ENCODE measurements at regions not wholly inside any gene's neighbourhood (a gene's known extent, or its start where the extent isn't known, plus 50 kb on each side); places are given as distances from the start of the nearest gene placed in this dataset.
"Not testable (repeated sequence)": the region's sequence is repeated elsewhere in the genome, so short reads cannot be mapped to it uniquely, and the experiment has no call there.

DNA sequence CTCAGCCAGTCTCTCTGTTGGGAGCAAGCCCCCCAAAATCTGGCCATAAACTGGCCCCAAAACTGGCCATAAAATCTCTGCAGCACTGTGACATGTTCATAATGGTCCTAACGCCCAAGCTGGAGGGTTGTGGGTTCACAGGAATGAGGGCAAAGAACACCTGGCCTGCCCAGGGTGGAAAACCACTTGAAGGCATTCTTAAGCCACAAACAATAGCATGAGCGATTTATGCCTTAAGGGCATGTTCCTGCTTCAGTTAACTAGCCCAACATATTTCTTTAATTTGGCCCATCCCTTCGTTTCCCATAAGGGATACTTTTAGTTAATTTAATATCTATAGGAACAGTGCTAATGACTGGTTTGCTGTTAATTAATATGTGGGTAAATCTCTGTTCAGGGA lies 205.8 kb downstream of the ALG10 start:
- DNase-seq, result not testable (repeated sequence)

DNA sequence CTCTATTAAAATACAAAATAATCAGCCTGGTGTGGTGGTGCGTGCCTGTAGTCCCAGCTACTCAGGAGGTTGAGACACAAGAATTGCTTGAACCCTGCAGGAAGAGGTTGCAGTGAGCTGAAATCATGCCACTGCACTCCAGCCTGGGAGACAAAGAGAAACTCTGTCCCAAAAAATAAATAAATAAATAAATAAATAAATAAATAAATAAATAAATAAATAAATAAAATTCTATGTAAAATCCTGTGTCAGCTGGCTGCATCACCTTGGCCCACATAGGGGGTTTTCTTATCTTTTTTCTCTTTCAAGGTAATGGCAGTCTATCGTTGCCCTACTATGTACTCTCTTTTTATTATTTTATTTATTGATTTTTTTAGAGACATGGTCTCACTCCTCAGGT lies 206.7 kb downstream of the ALG10 start:
- not testable (repeated sequence) for DNase-seq

DNA sequence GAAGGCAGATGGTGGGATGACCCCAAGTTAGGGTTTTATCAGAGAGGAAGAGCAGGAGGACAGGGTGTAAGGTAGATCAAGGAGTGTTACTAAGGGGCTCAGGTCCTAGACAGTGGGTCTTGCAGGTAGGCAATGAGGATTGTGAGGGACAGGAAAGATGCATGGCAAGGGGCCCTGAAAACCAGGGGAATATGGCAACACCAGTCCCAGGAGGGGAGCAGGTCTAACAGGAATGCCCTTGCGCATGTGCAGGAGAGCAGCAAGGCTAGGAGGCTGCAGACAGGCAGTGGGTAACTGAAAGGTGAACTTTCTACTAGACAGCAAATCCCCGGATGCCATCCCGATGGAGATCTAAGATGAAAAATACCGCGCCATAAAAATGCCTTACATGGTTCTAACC lies 211.3 kb downstream of the ALG10 start:
- no peak for DNase-seq

DNA sequence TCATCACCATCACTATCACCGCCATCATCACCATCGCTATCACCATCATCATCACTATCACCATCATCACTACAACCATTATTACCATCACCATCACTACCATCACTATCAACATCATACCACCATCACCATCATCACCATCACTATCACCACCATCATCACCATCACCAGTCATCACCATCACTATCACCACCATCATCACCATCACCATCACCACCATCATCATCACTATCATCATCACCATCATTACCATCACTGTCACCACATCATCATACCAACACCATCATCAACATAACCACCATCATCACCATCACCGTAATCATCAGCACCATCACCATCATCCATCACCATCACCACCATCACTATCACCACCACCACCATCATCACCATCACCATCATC lies 213.8 kb downstream of the ALG10 start:
- no peak for DNase-seq

DNA sequence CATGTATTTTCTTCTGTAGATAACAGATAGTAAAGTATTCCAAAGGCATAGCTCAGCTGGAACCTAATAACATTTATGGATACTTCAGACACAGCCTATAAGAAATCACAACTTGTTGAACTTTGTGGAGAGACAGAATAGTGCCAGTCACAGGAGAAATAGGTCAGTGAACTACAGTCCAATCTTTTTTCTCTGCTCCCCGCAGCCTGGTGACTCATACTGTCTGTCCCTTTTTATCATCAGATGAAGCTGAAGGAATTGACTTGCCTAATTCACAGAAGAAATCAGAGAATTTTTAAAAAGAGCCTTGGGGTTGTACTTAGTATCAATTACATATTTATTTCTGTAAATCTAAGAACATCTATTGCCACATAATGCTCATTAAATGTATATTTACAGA lies 222.3 kb downstream of the ALG10 start:
- no peak for DNase-seq

DNA sequence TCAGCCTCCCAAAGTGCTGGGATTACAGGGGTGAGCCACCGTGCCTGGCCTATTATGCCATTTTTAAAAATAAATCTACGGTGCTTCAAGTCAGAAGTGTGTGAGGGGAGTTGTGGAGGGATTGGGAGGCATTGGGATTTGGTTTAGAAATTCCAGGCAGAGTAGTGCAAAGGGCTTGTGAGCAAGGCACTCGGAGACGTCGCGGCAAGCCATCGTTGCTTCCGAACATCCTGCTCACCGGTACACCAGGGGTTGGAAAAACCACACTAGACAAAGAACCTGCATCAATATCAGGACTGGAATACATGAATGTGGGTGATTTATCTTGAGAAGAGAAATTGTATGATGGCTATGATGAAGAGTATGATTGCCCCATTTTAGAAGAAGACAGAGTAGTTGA lies 227.0 kb downstream of the ALG10 start:
- no peak for DNase-seq

DNA sequence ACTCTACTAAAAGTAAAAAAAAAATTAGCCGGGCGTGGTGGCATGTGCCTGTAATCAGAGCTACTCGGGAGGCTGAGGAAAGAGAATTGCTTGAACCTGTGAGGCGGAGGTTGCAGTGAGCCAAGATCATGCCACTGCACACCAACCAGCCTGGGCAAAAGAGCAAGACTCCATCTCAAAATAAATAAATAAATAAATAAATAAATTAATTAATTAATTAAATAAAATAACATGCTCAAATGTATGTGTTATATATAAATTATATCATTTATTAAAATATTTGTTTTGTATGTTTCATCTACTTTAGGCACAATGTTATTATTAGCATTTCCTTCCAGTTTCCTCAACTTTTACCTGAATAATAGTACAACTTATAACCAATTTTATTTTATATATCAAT lies 229.6 kb downstream of the ALG10 start:
- not testable (repeated sequence) for DNase-seq

DNA sequence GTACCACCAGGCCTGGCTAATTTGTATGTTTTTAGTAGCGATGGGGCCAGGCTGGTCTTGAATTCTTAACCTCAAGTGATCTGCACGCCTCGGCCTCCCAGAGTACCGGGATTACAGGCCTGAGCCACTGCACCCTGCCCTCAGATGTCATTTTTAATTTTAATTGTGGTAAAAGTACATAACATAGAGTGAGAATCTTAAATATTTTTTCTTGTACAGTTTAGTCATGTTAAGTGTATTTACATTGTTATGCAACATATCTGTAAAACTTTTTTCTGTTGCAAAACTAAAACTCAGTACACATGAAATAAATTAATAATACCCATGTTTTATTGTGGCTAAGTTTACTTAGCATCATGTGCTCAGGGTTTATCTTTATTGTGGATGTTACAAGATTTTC lies 231.4 kb downstream of the ALG10 start:
- no peak for DNase-seq

DNA sequence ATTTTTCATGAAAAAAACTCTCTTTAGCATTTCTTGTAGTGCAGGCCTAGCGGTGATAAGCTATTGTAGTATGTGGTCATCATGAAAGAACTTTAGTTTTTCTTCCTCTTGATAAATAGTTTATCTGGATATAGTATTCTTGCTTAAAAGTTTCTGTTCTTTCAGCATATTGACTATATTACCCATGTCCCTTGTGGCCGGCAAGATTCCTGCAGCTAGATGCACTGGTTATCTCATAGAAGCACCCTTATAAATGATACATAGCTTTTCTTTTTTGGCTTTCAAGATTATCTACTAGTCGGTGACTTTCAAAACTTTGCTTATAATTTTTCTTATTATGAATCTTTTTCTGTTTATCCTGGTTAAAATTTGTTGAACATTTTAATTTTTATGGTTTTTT lies 234.8 kb downstream of the ALG10 start:
- DNase-seq, result no peak

DNA sequence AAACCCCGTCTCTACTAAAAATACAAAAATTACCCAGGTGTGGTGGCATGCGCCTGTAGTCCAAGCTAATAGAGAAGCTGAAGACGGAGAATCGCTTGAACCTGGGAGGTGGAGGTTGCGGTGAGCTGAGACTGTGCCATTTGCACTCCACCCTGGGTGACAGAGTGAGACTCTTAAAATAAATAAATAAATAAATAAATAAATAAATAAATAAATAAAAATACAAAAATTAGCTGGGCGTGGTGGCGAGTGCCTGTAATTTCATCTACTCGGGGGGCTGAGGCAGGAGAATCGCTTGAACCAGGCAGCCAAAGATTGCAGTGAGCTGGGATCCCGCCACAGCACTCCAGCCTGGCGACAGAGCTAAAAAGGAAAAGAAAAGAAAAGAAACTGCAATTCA lies 239.8 kb downstream of the ALG10 start:
- not testable (repeated sequence) for DNase-seq

DNA sequence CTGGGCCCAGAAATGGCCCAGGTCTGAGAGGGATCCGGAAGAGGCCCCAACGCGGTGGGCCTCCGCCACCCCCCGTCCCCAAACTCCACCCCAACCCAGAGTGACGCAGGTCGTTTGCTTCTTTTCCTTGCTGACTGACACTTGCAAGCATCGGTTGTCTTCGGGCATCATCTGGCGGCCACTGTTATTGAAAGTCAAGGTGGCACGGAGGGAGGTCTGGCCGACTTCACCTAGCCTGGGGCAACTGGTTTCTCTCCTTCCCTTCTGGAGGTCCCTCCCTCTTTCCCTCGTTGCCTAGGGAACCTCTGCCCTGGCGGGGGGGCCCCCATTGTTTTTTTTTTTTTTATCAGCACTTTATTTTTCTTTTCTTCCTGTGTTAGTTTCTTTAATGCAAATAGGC lies 241.8 kb downstream of the ALG10 start:
- no peak for DNase-seq

DNA sequence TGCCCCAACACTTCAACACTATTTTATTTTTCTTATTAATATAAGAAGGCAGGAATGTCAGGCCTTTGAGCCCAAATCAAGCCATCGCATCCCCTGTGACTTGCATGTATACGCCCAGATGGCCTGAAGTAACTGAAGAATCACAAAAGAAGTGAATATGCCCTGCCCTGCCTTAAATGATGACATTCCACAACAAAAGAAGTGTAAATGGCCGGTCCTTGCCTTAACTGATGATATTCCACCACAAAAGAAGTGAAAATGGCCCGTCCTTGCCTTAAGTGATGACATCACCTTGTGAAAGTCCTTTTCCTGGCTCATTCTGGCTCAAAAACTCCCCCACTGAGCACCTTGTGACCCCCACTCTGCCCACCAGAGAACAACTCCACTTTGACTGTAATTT lies 251.4 kb downstream of the ALG10 start:
- DNase-seq, result not testable (repeated sequence)

DNA sequence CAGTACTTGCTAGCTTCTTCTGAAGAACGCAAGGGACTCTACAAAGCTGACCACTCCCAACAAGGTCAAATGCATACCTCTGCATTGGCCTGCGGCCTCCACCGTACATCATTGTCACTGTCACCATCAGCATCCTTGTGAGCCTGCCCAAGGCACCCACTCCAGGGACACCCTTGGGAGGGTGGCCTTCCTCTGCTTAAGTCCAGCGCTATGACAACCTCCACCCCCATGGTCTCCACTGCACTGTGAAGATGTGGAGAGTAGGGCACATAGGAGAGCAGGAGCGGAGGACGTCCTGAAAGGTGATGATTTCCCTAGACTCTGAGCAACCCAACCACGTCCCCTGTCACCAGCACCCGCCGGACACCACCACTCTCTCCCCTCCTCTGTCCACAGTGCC lies 252.8 kb downstream of the ALG10 start:
- DNase-seq, result no peak

DNA sequence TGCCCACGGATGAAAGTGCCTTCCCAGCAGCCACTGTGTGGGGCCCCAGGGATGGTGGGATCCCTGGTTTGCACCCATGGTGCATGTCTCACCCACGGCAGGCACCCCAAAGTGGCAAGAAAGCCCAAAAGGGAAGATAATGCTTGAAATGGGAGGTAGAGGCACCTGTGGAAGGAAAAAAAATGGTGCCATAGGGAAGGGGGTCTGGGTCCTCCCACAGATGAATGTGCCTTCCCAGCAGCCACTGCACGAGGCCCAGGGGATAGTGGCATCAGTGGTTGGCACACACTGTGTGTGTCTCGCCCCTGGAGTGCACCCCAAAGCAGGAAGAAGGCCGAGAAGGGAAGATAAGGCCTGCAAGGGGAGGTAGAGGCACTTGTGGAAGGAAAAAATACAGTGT lies 264.2 kb downstream of the ALG10 start:
- no peak for DNase-seq

DNA sequence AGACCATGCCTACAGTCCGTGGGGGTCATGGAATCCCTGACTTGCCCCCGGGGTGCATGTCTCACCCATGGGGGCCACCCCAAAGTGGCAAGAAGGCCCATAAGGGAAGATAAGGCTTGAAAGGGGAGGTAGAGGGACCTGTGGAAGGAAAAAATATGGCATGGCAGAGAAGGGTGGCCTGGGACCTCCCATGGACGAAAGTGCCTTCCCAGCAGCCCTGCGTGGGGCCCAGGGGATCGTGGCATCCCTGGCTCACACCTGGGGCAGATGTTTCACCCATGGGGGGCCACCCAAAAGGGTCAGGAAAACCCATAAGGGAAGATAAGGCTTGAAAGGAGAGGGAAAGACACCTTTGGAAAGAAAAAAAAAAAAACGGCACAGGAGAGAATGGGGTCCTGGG lies 264.6 kb downstream of the ALG10 start:
- no peak for DNase-seq

DNA sequence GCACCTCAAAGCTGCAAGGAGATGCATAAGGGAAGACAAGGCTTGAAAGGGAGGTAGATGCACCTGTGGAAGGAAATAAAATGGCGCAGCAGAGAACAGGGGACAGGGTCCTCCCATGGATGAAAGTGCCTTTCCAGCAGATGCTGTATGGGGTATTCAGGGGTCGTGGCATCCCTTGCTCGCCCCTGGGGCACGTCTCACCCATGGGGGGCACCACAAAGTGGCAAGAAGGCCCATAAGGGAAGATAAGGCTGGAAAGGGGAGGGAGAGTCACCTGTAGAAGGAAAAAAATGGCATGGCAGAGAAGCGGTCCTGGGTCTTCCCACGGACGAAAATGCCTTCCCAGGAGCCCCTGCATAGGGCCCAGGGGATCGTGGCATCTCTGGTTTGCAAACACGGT lies 265.1 kb downstream of the ALG10 start:
- no peak for DNase-seq

DNA sequence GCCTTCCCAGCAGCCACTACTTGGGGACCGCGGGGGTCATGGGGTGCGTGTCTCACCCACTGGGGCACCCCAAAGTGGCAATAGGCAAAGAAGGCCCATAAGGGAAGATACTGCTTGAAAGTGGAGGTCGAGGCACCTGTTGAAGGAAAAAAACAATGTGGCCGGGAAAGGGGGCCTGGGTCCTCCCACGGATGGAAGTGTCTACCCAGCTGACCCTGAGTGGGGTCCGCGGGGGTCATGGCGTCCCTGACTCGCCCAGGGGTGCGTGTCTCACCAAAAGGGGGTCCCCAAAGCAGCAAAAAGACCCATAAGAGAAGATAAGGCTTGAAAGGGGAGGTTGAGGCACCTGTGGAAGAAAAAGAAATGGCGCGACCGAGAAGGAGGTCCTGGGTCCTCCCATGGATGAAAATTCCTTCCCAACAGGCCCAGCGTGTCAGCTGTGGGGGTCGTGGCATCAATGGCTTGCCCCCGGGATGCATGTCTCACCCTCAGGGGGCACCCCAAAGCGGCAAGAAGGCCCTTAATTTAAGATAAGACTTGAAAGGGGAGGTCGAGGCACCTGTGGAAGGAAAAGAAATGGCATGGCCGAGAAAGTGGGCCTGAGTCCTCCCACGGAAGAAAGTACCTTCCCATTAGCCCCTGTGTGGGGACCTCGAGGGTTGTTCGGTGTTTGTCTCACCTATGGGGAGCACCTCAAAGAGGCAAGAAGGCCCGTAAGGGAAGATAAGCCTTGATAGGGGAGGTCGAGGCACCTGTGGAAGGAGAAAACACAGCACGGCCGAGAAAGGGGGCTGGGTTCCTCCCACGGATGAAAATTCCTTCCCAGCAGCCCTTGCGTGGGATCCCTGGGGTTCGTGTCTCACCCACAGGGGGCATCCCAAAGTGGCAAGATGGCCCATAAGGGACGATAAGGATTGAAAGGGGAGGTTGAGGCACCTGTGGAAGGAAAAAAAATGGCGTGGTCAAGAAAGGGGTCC lies 266.0 kb downstream of the ALG10 start:
- no peak for DNase-seq

DNA sequence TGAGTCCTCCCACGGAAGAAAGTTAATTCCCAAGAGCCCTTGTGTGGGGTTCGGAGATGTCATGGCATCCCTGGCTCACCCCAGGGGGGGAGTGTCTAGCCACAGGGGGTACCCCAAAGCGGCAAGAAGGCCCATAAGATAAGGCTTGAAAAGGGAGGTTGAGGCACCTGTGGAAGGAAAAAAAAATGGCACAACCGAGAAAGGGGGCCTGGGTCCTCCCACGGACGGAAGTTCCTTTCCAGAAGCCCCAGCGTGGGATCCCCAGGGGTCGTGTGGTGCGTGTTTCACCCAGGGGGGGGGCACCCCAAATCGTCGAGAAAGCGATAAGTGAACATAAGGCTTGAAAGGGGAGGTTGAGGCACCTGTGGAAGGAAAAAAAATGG lies 266.7 kb downstream of the ALG10 start:
- no peak for DNase-seq

DNA sequence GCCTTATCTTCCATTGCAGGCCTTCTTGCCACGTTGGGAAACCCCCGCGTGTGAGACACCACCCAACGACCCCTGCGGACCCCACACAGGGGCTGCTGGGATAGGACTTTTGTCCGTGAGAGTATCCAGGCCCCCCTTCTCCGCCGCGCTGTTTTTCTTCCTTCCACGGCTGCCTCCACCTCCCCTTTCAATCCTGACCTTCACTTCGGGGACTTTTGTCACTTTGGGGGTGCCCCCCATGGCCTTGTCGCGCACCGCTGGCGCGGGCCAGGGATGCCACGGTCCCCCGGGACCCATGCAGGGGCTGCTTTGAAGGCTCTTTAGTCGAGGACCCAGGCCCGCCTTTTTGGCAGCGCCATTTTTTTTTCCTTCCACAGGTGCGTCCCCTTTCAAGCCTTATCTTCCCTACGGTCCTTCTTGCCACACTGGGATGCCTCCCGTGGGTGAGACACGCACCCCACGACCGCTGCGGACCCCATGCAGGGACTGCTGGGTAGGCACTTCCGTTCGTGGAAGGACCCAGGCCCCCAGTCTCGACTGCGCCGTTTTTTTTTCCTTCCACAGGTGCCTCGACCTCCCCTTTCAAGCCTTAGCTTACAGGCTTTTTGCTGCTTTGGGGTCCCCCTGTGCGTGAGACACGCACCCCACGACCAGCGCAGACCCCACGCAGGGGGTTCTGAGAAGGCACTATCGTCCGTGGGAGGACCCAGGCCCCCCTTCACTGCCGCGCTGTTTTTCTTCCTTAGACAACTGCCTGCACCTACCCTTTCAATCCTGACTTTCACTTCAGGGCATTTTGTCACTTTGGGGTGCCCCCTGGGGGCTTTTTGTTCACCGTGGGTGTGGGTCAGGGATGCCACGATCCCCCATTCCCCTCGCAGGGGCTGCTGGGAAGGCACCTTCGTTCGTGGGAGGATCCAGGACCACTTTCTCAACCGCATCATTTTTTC lies 267.4 kb downstream of the ALG10 start:
- DNase-seq, result no peak

DNA sequence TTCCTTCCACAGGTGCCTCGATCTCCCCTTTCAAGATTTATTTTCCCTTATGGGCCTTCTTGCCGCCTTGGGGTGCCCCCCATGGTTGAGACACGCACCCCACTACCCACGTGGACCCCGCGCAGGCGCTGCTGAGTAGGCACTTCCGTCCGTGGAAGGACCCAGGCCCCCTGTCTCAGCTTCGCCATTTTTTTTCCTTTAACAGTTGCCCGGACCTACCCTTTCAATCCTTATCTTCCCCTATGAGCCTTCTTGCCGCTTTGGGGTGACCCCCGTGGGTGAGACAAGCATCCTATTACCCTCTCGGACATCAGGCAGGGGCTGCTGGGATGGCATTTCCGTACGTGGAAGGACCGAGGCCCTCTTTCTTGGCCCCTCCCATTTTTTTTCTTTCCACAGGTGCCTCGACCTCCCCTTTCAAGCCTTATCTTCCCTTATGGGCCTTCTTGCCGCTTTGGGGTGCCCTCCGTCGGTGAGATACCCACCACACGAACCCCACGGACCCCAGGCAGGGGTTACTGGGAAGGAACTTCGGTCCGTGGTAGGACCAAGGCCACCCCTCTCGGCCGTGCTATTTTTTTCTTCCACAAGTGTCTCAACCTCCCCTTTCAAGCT lies 268.2 kb downstream of the ALG10 start:
- DNase-seq, result no peak

DNA sequence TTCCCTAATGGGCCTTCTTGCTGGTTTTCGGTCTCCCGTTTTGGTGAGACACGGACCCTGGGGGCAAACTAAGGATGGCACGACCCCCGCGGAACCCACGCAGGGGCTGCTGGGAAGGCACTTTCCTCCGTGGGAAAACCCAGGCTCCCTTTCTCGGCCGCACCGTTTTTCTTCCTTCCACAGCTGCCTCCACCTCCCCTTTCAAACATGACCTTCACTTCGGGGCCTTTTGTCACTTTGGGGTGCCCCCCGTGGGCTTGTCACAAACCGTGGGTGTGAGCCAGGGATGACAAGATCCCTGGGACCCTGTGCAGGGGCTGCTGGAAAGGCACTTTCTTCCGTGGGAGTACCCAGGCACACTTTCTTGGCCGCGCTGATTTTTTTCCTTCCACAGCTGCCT lies 268.7 kb downstream of the ALG10 start:
- no peak for DNase-seq

DNA sequence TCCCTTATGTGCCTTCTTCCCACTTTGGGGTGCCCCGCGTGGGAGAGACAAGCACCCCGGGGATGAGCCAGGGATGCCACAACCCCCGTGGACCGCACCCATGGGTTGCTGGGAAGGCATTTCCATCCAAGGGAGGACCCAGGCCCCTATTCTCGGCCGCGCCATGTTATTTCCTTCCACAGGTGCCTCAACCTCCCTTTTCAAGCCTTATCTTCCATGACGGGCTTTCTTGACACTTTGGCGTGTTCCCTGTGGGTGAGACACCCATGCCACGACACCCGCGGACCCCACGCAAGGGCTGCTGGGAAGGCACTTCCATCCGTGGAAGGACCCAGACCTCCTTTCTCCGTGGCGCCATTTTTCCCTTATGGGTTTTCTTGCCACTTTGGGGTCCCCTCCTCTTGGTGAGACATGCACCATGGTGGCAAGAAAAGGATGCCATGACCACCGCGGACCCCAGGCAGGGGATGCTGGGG lies 269.2 kb downstream of the ALG10 start:
- DNase-seq, result no peak
